ENCODE measurements at regions not wholly inside any gene's neighbourhood (a gene's known extent, or its start where the extent isn't known, plus 50 kb on each side); places are given as distances from the start of the nearest gene placed in this dataset.

GRCh38 chr1:232493869-232494268 is 136.1 kb downstream of the SIPA1L2 start:
- TF ChIP-seq POLR2A (IDR thresholded peaks at IDR 0.05) (no peak), CTCF (IDR thresholded peaks at IDR 0.05) (no peak), POLR2AphosphoS5 (IDR thresholded peaks at IDR 0.05; ENCODE audit: insufficient read depth in 1 of 2, low read depth in 1 of 2) (no peak)
- DNase-seq (ENCODE audit: extremely low spot score in 2 of 2): no peak
- intact Hi-C loops (cut with DNase I): no loop called here
- Histone ChIP-seq H3K4me1 (no peaks in the 10 kb centered on the region), H3K27me3 (no peaks in the 10 kb centered on the region), H3K36me3 (peaks cover 0 to 25% of the 10 kb centered on the region in 2 donors), H3K9me3 (no peaks in the 10 kb centered on the region), H3K27ac (no peak overlapping the region), H3K4me3 (no peak overlapping the region)

GRCh38 chr1:232489256-232489655 is 140.7 kb downstream of the SIPA1L2 start:
- no peaks in the 10 kb centered on the region for H3K9me3 ChIP-seq
- no peak for DNase-seq (ENCODE audit: extremely low spot score in 2 of 2)
- TF ChIP-seq POLR2AphosphoS5 (IDR thresholded peaks at IDR 0.05; ENCODE audit: insufficient read depth in 1 of 2, low read depth in 1 of 2) (no peak), POLR2A (IDR thresholded peaks at IDR 0.05) (no peak), CTCF (IDR thresholded peaks at IDR 0.05) (no peak)
- H3K36me3 ChIP-seq: peaks cover 0 to 25% of the 10 kb centered on the region in 2 donors
- no peak overlapping the region for H3K4me3 ChIP-seq
- intact Hi-C loops (cut with DNase I): no loop called here
- peaks cover 13% of the 10 kb centered on the region for H3K4me1 ChIP-seq
- H3K27ac ChIP-seq: no peak overlapping the region
- H3K27me3 ChIP-seq: no peaks in the 10 kb centered on the region

GRCh38 chr1:232487236-232487635 is 142.7 kb downstream of the SIPA1L2 start:
- Histone ChIP-seq H3K36me3 (peaks cover 0 to 25% of the 10 kb centered on the region in 2 donors), H3K4me3 (no peak overlapping the region), H3K4me1 (peaks cover 13% of the 10 kb centered on the region), H3K27ac (no peak overlapping the region), H3K27me3 (no peaks in the 10 kb centered on the region), H3K9me3 (no peaks in the 10 kb centered on the region)
- TF ChIP-seq POLR2A (IDR thresholded peaks at IDR 0.05) (no peak), CTCF (IDR thresholded peaks at IDR 0.05) (no peak), POLR2AphosphoS5 (IDR thresholded peaks at IDR 0.05; ENCODE audit: insufficient read depth in 1 of 2, low read depth in 1 of 2) (no peak)
- DNase-seq (ENCODE audit: extremely low spot score in 2 of 2): no peak
- intact Hi-C loops (cut with DNase I): no loop called here

- Histone ChIP-seq H3K36me3 (peaks cover 0 to 19% of the 10 kb centered on the region in 2 donors), H3K4me1 (peaks cover 13% of the 10 kb centered on the region), H3K4me3 (no peak overlapping the region), H3K27me3 (no peaks in the 10 kb centered on the region), H3K27ac (no peak overlapping the region), H3K9me3 (no peaks in the 10 kb centered on the region)
- intact Hi-C loops (cut with DNase I): no loop called here
- no peak for TF ChIP-seq CTCF (IDR thresholded peaks at IDR 0.05)
- TF ChIP-seq POLR2AphosphoS5 (IDR thresholded peaks at IDR 0.05; ENCODE audit: insufficient read depth in 1 of 2, low read depth in 1 of 2): peak in 1 of 2 donors; percentile 7
- TF ChIP-seq POLR2A (IDR thresholded peaks at IDR 0.05): no peak
- DNase-seq (ENCODE audit: extremely low spot score in 2 of 2): no peak
Measured at GRCh38 chr1:232486454-232487207, 143.3 kb downstream of the SIPA1L2 start.

- no peak for DNase-seq (ENCODE audit: extremely low spot score in 2 of 2)
- Histone ChIP-seq H3K27ac (no peak overlapping the region), H3K9me3 (no peaks in the 10 kb centered on the region), H3K27me3 (no peaks in the 10 kb centered on the region), H3K36me3 (peaks cover 0 to 14% of the 10 kb centered on the region in 2 donors), H3K4me3 (no peak overlapping the region), H3K4me1 (peaks cover 13% of the 10 kb centered on the region)
- TF ChIP-seq POLR2AphosphoS5 (IDR thresholded peaks at IDR 0.05; ENCODE audit: insufficient read depth in 1 of 2, low read depth in 1 of 2): no peak
- no peak for TF ChIP-seq POLR2A (IDR thresholded peaks at IDR 0.05)
- no peak for TF ChIP-seq CTCF (IDR thresholded peaks at IDR 0.05)
- intact Hi-C loops (cut with DNase I): no loop called here
Measured at GRCh38 chr1:232486006-232486405, 143.9 kb downstream of the SIPA1L2 start.

Measured in vagina (tissue), 2 donors.